Stomach (tissue), 8 donors: ENCODE measurements at regions not wholly inside any gene's neighbourhood (a gene's known extent, or its start where the extent isn't known, plus 50 kb on each side); places are given as distances from the start of the nearest gene placed in this dataset.
A peak's percentile ranks its signal among the peaks of the same experiment; 100 is the strongest.

Source experiments
- DNase-seq, 2 donors: peaks; one replicate each; pipeline versions ENCODE4 v3.0.0 to v3.0.0-alpha.2; 2013 to 2019
- H3K27ac ChIP-seq, 5 donors: fragments of 200-600 bp in 4 of 5; sonication (generic) in 4 of 5; one replicate each; pipeline ENCODE4 v1.5.1; 2013 to 2019; ENCODE audit warnings: mild to moderate bottlenecking in 1 of 5, moderate library complexity in 1 of 5
- H3K27me3 ChIP-seq, 3 donors: fragments of 200-600 bp; sonication (generic); one replicate each; pipeline ENCODE4 v1.5.1; 2017 to 2019; ENCODE audit warnings: mixed run types in 1 of 3
- H3K36me3 ChIP-seq, 4 donors: fragments of 200-600 bp; sonication (generic); 1 replicate in 3 of 4; 2 replicates in 1 of 4; pipeline ENCODE4 v1.5.1; 2016 to 2019
- H3K4me1 ChIP-seq, 4 donors: fragments of 200-600 bp; sonication (generic); one replicate each; pipeline ENCODE4 v1.5.1; 2016 to 2019
- H3K4me3 ChIP-seq, 4 donors: fragments of 200-600 bp; sonication (generic) in 3 of 4; one replicate each; pipeline ENCODE4 v1.5.1; 2016 to 2019; ENCODE audit warnings: mild to moderate bottlenecking in 1 of 4
- H3K9me3 ChIP-seq, 4 donors: fragments of 200-600 bp; sonication (generic); one replicate each; pipeline ENCODE4 v1.5.1; 2016 to 2019
- EP300 ChIP-seq: sonication (generic); formaldehyde crosslinking; IDR thresholded peaks from one replicate; pipeline ENCODE4 v1.6.1; 2017; ENCODE audit warnings: antibody characterized with exemption
- POLR2A ChIP-seq, 4 donors: fragments of 450-650 bp; IDR thresholded peaks; one replicate each; pipeline ENCODE4 v1.6.1; 2016; ENCODE audit warnings: antibody characterized with exemption in 4 of 4, control low read depth in 2 of 4, mild to moderate bottlenecking in 1 of 4, moderate library complexity in 1 of 4
- POLR2AphosphoS5 ChIP-seq, 3 donors: sonication (generic); formaldehyde crosslinking; IDR thresholded peaks; one replicate each; pipeline ENCODE4 v1.6.1; 2016; ENCODE audit warnings: antibody characterized with exemption in 3 of 3
- WGBS, 5 donors: extraction: QIAGEN DNeasy Blood & Tissue Kit in 3 of 5; methylation state at CpG; one replicate each; pipeline versions ENCODE4 v1.1.5 to v1.1.7; 2013 to 2018; 5-methylcytosine and 5-hydroxymethylcytosine counted together
- intact Hi-C: fragments of 100-400 bp; cut with DNase I; formaldehyde crosslinking; loops from one replicate; pipeline ENCODE4 v1.15.1; 2023; ENCODE audit warnings: low total_unique reads
- TF ChIP-seq, protein P1 (sequence below), 7 experiments: fragments of 450-650 bp in 4 of 7; fragments of 200-600 bp in 3 of 7; sonication (generic) in 3 of 7; IDR thresholded peaks; one replicate each; pipeline ENCODE4 v1.5.1; 2016 to 2019; ENCODE audit warnings: antibody characterized with exemption in 7 of 7, control low read depth in 2 of 7, mild to moderate bottlenecking in 1 of 7
- donor health status: healthy with polysubstance abuse.
- donor health status: Bipolar disorder and iron deficiency.
- donor health status: healthy.

DNA sequence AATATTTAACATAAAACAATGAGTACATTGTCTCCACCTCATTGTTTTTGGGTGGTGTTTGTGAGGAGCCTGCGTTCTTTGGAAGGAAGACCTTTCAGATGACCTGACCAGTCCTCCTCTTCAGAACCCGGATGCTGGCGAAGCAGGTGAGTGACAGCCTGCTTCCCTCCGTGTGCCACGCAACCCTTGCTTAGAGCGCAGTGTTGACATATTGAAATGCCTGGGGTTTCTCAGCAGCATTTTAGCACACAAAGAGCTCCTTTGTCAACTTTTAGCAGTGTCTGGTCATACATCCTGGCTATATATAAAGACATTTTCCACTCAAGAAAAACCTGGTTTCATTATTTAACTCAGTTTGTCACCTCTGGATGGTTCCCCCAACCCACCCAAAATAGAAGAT is 335.7 kb upstream of the POU3F3 start:
- peaks cover 0 to 8% (median 6%) of the 10 kb centered on the region in 4 donors for H3K9me3 ChIP-seq
- H3K27ac ChIP-seq, result no peak overlapping the region
- no peak for TF ChIP-seq EP300
- TF ChIP-seq, protein P1, sequence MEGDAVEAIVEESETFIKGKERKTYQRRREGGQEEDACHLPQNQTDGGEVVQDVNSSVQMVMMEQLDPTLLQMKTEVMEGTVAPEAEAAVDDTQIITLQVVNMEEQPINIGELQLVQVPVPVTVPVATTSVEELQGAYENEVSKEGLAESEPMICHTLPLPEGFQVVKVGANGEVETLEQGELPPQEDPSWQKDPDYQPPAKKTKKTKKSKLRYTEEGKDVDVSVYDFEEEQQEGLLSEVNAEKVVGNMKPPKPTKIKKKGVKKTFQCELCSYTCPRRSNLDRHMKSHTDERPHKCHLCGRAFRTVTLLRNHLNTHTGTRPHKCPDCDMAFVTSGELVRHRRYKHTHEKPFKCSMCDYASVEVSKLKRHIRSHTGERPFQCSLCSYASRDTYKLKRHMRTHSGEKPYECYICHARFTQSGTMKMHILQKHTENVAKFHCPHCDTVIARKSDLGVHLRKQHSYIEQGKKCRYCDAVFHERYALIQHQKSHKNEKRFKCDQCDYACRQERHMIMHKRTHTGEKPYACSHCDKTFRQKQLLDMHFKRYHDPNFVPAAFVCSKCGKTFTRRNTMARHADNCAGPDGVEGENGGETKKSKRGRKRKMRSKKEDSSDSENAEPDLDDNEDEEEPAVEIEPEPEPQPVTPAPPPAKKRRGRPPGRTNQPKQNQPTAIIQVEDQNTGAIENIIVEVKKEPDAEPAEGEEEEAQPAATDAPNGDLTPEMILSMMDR (IDR thresholded peaks at IDR 0.05), result no peak
- no peak for TF ChIP-seq POLR2AphosphoS5 (IDR thresholded peaks at IDR 0.05)
- no peak for TF ChIP-seq POLR2A (IDR thresholded peaks at IDR 0.05)
- no peaks in the 10 kb centered on the region for H3K27me3 ChIP-seq
- WGBS, 5 donors, result 69 to 81% (median 71%) methylated on average over 6 of the region's 6 CpGs
- intact Hi-C loops, result no loop called here
- no peak for DNase-seq
- H3K4me3 ChIP-seq, result no peak overlapping the region
- H3K4me1 ChIP-seq, result no peaks in the 10 kb centered on the region
- H3K36me3 ChIP-seq, result no peaks in the 10 kb centered on the region

DNA sequence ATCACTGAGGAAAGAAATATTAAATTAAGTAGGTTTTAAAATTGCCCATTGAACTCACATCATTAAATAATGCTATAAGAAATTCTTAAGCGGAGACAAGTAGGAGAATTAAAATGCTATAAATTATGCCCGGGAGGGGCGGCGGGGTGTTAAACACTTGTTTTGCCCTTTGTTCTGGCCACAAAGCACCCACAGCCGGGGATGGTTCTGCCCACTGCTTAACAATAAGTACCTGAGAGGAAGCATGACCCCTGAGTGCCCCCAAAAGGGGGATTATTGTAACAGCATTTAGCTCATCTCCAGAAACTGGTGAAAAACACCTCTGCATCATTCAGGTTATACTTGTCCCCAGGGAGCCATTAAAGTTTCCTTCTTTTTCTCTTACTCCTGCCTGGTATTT is 332.7 kb upstream of the POU3F3 start:
- WGBS, 5 donors, result 37 to 59% (median 43%) methylated on average over 5 of the region's 5 CpGs
- H3K4me3 ChIP-seq, result no peak overlapping the region
- peaks cover 0 to 14% (median 6%) of the 10 kb centered on the region in 4 donors for H3K9me3 ChIP-seq
- no peak overlapping the region for H3K27ac ChIP-seq
- TF ChIP-seq, protein P1 (IDR thresholded peaks at IDR 0.05), result no peak
- TF ChIP-seq POLR2AphosphoS5 (IDR thresholded peaks at IDR 0.05), result no peak
- no peak for TF ChIP-seq POLR2A (IDR thresholded peaks at IDR 0.05)
- no peak for TF ChIP-seq EP300
- DNase-seq, result no peak
- intact Hi-C loops, result no loop called here
- no peaks in the 10 kb centered on the region for H3K4me1 ChIP-seq
- no peaks in the 10 kb centered on the region for H3K27me3 ChIP-seq
- no peaks in the 10 kb centered on the region for H3K36me3 ChIP-seq

DNA sequence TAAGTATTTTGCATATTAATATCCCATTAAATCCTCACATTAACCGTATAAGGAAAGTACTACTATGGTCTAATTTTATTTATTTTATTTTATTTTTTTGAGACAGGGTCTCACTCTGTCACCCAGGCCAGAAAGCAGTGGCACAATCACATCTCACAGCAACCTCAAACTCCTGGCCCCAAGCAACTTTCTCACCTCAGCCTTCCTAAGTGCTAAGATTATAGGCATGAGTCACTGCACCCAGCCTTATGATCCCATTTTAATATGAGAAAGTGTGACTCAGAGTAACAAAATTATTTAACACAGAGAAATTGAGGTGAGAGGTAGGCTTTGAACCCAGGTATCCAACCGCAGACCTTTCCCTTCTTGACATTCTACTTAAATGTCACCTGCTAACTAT is 330.0 kb upstream of the POU3F3 start:
- Histone ChIP-seq H3K4me1 (no peaks in the 10 kb centered on the region), H3K36me3 (no peaks in the 10 kb centered on the region), H3K27ac (no peak overlapping the region), H3K4me3 (no peak overlapping the region), H3K9me3 (peaks cover 0 to 14% (median 6%) of the 10 kb centered on the region in 4 donors), H3K27me3 (no peaks in the 10 kb centered on the region)
- no peak for DNase-seq
- no peak for TF ChIP-seq POLR2A (IDR thresholded peaks at IDR 0.05)
- TF ChIP-seq POLR2AphosphoS5 (IDR thresholded peaks at IDR 0.05), result no peak
- TF ChIP-seq, protein P1 (IDR thresholded peaks at IDR 0.05), result no peak
- TF ChIP-seq EP300, result no peak
- intact Hi-C loops, result no loop called here
- WGBS, 5 donors, result 72 to 93% (median 82%) methylated on average over 2 of the region's 2 CpGs

GRCh38 chr2:104528101-104528500 is 325.8 kb upstream of the POU3F3 start:
- Histone ChIP-seq H3K27ac (peak overlapping the region in 3 of 5 donors; percentile 6 to 13 (median 10)), H3K4me1 (no peaks in the 10 kb centered on the region), H3K36me3 (no peaks in the 10 kb centered on the region), H3K9me3 (peaks cover 0 to 9% (median 0%) of the 10 kb centered on the region in 4 donors), H3K4me3 (no peak overlapping the region), H3K27me3 (no peaks in the 10 kb centered on the region)
- intact Hi-C loops, result no loop called here
- WGBS, 5 donors, result 57 to 81% (median 64%) methylated on average over 8 of the region's 8 CpGs
- peak in 1 of 2 donors; percentile 34 for DNase-seq
- TF ChIP-seq, protein P1 (IDR thresholded peaks at IDR 0.05), result no peak
- TF ChIP-seq EP300 (no peak), POLR2AphosphoS5 (IDR thresholded peaks at IDR 0.05) (no peak), POLR2A (IDR thresholded peaks at IDR 0.05) (no peak)
